GM19452 (cell line): ENCODE measurements at regions not wholly inside any gene's neighbourhood (a gene's known extent, or its start where the extent isn't known, plus 50 kb on each side); places are given as distances from the start of the nearest gene placed in this dataset.

ENCODE experiments used
- ATAC-seq: cut with Tn5 transposase; IDR thresholded peaks from one replicate; pipeline ENCODE4 v1.9.1; 2021; ENCODE audit not compliant: unreplicated experiment

DNA sequence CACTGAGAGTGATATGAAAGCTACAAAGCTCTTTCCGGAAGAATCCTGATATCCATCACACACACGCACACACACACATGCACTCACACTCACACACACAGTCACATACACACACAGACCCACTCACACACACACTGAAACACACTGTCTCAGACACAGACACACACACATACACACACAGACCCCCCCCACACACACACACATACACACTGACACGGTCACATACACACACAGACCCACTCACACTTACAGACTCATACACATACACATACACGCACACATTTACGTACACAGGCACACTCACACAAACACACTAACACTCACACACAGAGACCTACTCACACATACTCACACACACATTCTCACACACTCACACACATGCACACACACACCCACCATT, 58.6 kb downstream of the LIG4 start:
- no peak for ATAC-seq

DNA sequence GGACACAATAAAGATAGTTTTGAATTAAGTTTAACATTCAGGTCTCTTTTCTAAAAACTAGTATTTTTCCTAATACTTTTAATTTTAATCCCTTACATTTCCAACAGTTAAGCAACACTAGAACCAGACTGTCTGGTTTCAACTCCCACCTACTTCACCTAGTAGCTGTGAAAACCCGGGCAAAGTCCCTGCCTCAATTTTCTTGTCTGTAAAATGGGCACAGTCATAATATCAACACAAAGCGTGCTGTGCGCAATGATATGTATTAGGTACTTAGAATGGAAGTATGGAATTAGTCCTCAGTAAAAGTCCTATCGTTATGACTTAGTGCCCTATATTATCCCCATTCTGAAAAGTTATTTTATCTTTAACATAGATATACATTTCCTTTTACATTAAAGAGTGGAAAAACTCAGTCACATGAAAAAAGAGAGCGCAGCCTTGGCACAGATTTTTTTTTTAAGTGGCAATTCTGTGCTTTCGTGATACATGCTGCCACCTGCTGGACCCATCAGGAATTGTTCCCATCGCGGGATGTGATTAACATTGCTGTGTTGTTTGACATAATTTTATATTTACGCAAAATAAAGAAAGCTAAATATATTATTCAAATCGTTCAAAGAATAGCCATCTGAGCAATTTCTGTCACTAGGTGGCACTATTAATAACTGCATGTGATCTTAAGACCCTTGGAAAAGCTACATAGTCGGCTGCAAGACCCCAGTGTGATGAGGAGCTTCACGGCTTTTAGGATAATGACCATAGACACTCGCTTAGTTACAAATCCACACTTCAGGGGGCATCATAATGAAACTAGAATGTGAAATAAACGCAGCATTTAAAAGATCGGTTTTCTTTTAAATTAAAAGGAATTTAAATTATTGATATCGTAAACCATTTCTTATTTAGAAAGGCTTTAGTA, 59.9 kb downstream of the LIG4 start:
- peak; percentile 60 for ATAC-seq

DNA sequence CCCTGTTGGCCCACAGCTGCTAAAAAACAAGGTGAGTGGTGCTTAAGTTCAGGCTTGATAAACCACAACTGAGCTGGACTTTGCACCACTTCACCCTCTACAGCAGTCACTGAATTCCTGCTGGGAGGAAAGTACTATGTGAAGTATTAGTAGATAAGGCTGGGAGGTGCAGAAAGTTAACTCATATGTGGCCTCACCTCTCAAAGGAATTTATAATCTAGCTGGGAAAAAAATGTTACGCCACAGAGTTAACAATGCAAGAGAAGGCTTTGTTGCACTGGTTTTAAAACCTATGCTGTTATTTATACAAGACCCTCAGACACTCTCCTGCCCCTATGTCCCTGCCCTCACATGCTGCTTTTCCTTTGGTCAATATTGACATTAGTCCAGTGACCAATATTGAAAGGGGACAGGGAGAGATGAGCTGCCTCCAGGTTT, 60.9 kb downstream of the LIG4 start:
- no peak for ATAC-seq

DNA sequence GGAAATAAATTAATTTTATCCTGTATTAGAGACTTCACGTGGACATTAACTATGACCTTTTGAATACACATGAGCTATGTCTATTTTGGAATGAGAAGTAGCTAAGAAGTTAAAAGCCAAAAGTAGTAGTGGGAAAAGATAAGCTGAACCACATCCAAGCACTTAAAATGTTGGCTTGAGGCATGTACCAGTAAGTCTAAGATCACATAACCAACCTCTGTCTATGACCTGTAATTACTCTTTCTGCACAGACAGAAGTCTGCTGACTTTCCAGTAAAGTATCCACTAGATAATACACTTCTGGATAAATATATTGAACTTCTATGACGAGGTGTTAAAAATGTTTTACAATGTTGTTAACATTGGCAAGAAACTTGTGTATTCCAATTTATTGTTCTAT, 68.7 kb downstream of the LIG4 start:
- no peak for ATAC-seq

DNA sequence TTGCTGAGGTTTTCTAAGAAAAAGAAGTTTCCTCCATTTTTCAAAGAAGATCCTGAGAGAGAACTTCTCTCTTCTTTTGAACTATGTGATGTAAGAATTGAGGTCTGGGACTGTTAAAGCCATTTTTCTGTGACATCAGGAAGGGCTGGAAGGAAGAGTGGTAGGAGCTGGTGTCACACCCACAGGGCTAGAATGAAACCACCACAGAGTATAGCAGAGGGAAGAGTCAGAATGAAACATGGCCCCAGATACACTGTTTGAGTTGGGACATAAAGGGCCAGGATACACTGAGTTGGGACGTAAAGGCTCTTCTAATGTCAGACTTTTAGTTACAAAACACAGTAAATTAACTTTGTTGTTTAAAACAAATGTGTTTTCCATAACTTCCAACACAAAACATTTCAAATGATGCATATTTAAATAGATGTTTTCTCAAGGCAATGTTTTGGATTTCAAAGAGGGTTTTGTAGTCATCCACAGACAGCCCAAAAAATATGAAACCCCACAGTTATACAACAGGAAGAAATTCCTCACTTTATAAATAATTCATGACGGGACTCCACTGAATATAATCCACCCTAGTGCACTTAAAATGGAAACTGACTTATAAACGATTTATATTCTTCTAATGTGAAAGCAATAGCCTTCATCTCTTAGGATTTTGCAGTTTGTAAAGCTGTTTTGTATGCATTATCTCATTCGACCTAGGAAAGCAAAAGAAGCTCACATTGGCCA, 72.5 kb downstream of the LIG4 start:
- no peak for ATAC-seq

DNA sequence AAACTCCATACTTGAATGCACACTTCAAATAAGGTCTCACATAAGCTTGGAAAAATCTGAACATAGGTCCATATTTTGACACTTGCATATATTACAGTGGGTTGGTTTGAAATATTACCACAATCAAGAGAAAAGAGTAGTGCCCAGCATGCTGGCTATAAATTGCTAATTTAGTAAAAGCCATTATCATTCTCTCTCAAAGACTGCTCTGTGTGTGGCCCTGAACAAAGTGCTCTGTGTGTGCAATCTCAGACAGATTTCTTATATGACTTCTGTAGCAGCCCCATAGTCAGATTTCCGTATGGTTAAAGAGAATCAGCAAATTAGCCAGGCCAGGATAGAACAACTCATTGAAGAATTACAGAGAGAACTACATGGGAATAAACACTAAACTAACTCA, 78.2 kb downstream of the LIG4 start:
- ATAC-seq, result no peak

DNA sequence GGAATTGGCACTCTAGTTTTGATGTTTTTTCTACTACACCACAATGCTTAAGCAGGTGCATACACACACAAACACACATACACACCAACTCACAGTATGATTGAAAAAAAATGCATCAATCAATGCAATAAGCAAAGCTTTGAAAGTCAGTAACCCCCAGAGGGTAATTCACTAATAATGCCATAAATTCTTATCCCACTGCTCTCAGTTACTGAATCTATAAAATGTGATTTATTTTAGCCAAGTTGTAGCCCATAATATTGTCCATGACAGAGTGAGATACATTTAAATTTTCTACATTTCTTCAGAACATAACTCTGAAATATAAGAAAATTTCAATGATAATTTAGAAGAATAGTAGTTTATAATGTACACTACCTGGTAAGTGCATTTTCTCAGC, 87.9 kb downstream of the LIG4 start:
- no peak for ATAC-seq

DNA sequence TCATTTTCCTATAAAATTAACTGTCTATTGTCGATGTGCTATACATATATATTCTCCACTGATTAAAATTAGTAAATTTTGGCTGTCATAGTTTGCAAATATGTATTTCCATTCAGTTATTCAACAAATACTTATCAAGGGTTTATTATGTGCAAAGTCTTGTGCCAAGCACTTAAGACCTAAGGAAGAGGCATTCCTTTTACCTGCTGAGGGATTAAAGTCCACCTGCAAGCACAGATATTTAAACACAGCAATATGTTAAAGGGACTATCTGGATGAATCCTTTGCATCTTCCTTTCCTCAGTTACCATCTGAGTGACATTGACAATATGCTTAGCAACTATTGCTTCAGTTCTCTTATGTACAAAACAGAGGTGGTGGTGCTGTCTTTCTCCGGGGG, 89.3 kb downstream of the LIG4 start:
- no peak for ATAC-seq

DNA sequence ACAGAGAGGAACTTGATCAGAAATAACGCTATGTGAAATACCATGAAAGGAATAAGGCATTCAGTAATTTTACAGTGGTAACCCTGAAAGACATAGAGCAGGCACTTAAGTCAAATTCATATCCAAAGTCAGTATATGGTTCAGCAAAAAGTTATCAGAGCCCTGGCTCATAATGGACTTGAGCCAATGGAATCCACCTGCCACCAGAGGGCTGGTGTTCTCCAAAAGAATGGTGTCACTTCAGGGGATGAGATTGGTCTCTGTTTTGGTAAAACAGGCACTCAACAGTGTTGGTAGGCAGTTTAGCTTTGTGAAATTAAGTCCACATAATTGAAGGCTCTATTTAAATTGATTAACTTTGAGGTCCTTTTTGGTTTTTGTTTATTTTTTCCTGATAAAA, 93.9 kb downstream of the LIG4 start:
- no peak for ATAC-seq

DNA sequence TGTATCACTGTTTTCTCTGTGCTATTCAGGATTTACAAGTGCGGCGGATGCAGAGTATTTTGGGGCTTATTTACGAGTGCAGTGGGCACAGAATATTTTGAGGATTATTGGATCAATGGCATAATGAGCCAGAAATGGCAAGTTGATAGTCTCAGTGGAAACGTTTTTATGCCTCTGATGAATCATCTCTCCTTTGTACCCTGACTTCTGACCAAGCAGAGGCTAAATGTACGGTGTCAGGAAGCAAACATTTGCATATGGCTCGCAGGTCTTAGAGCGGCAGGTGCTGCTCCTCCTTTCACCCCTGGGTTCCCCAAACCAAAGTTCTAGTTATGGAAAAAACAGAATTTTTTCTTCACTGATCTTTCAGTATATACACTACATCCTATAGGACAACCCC, 94.5 kb downstream of the LIG4 start:
- no peak for ATAC-seq

DNA sequence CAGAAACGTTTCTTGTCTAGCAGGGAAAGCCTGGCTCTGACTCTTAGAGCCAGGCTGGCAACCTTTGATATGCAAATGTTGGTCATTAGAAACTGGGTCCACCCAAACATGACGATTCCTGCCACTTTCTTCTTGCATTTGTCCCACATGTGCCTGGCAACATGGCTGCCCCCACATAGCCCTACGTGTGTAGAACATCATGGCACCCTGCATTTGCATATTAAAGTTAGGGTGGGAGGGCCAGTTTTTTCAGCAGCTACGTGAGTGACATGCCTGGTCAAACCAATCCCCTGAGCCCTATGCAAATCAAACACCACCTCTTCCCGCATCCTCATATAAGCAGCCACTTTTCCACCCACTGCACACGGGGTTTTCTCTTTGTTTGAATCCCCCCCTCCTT, 95.0 kb downstream of the LIG4 start:
- no peak for ATAC-seq

DNA sequence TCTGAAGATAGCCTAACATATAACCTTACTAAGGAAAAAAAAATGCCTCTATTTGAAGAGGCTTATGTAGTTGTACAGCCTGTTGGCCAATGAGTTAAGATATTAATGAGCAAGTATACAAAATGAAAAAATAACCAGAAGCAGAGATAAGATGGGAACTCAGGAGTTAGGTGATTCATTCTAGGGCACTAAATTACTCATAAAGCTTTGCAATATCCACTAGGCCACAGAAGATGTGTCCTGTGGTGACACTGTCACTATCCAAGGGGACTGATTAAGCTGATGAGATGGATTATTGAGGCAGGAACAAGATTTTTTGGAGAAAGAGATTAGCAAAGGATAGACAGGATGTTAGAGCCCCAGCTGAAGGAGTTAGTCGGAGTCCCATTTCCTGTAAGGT, 99.6 kb downstream of the LIG4 start:
- no peak for ATAC-seq

DNA sequence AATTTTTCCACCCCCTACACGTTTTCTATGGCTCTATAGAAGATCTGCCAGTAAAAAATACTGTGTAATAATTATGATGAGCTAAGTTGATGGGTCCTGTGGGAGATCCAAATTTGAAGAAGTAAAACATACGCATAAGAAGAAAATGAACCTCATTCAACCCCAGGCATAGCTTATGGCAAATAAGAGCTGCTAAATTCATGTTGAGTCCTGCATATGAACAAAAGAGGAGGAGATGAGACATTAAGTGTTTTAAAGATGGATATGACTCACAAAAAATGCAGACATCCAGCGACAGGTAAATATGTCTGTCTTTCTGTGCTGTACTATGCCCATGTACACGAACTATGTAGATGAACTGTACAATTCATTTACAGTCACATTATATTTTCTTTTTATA, 101.9 kb downstream of the LIG4 start:
- ATAC-seq, result no peak

DNA sequence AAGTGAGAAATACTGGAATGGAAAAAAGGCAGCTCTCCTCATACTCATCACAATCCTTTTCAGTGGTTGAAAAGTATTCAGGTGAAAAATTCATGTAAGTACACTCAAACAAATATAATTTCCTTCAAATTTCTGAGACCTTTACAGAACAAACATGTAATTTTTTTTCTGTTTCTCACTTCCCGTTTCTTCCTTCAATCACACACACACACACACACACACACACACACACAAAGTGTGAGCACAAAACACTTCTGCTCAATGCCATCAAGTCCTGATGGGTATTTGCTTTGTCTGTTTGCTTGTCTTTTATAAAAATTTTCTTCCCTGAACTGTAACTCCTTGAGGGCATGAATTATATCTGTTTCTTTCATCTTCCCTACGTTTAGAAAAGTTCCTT, 110.6 kb downstream of the LIG4 start:
- no peak for ATAC-seq

DNA sequence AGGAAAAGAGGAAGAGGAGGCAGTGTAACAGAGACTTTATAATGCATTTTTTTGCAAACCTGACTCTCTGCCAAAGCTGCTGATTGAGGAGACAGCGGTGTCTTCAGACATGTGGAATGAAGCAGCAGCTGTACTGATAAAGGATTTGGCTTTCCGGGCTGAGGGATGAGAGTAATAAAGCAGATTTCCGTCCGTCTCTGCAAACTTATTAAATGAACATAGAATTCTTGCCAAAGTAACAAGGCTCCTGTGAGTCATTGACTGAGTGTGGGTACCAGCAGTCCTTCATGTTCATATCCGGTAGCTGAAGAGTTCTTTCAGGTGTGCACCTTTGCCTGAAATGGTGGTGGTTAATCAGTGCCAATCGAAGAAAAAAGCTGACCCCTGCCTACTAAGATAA, 112.6 kb downstream of the LIG4 start:
- no peak for ATAC-seq

DNA sequence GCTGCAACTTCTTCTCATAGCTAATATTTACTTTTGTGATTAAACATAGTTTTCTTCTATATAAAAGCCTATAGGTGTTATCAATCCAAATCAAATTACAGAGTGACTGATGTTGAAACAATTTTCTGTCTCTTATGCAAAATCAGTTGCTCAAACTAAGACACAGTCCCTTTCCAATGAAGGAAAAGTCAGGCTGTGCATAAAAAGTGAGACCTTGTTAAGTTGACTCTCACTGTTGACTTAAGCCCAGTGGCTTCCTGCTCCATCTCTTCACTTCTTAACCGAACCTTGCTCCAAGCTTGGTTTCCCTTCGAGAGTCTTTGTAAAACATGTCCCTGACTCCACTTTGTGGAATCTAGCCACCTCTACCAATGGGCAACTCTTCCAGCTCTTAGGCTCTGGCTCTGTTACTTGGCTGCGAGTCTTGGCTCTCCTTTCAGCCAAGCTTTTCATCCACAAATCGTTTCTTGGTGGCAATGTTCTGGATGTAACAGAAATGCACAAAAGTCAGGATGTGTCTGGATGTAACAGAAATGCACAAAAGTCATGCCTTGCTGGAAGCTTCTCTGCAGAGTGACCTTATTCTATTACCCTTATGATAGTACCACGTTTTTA, 118.9 kb downstream of the LIG4 start:
- no peak for ATAC-seq

DNA sequence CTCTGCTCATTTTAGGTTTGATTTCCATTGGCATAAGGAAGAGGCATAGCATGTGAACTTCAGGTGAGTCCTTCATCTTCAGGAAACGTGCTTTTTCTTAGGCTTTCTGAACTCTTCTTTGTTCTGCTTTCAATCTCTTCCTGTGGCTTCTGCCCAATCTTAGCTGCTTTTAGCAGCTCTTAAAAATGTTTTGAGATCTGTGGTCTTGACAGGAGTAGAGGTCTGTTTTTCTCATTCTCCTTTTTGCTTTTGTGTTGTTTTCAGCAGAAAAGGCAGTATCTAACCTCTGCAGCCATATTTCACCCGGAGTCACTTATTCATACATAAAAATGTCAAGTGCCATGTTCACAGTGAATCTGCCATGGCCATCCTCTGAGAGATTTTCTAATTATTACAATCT, 120.3 kb downstream of the LIG4 start:
- no peak for ATAC-seq

DNA sequence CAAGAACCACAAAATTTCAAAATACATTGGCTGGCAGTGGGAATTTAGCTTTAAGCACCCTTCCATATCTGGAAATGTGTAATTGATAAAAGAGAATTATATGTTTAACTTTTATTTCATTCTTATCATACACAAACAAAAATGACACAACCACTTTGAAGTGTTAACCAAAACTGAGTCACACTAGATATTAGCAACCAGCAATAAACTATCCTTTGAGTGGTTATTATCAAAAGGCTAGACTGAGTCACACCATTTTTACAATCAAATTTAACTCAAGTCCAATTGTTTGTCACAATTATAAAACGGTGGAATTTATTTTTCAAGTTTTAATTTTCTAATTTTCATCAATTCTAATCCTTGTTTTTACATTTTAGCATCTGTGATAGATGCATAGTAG, 121.7 kb downstream of the LIG4 start:
- ATAC-seq, result no peak

DNA sequence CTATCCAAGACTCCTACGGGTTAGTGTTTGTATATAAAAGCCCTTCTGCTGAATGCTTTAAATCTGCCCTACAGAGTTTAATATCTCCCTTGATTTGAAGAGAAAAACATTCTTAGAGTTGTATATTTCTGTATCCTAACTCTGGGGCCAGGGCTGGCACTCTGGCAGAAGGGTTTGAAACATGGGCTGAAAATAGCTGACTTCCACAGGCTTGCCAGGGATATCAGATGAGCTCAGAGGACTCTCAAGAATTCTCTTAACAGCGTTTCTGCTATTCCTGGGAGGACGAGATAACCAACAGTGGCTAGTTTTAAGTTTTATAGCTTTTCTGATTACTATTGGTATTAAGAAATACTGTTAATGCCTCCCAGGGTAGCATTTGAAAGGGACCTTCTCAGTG, 127.5 kb downstream of the LIG4 start:
- ATAC-seq, result no peak

DNA sequence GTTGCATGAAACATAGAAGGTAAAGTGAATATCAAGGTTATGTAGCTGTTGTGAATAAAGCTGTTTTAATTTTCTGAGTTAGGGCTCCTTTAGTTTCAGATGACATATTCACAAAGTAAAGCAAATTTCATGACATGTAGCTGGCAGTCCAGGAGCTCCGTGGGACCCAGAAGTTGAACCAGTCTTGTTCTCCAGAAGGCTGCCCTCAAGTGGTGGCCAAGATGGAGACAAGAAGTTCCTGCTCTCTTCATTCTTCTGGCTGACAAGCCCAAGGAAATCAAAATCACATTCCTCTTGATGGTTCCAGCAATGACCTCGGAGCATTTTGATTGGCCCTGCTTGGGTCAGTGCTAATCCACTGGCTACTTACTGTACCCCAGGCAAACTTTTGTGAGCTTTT, 128.7 kb downstream of the LIG4 start:
- no peak for ATAC-seq

DNA sequence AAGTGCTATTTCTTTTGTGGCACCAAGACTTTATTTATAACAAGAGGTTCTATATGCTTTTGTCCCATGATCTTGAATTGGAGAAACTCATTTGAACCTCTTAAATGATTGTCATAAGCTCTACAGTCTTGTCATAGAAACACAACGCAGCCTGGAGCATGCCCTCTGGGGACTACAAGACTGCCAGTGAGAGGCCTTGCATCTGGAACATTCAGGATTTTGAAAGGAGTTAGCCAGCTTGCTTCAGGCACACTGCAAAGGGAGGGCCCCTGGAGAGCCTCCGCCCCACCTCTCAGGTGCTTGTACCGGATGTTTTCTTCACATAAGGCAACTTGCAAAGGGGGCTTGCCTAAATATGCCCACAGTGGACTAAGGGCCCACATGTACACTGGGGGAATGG, 130.5 kb downstream of the LIG4 start:
- no peak for ATAC-seq

DNA sequence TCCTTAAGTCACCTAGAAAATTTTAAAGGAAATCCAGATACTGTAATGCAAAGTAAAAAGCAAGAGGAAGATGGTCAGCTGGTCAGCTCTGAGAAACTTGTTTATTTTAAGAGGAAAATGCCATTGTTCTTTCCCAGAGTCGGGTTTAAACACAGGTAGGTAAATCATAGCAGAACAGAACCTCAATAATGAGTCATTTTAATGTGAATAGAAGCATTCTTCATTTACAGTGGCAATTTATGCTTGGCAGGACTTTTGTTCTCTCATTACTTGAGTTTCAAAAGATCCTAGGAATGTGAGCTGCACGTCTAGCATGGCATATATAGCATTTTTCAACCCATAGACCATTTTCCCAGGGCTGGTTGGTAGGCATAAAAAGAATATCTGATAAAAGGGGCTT, 132.3 kb downstream of the LIG4 start:
- no peak for ATAC-seq
